Cerebellar cortex (tissue), 1 donor: ENCODE measurements at regions not wholly inside any gene's neighbourhood (a gene's known extent, or its start where the extent isn't known, plus 50 kb on each side); places are given as distances from the start of the nearest gene placed in this dataset.

ENCODE experiments used
- DNase-seq: peaks from one replicate; pipeline ENCODE4 v3.0.0-alpha.2; 2015; ENCODE audit warnings: low spot score

DNA sequence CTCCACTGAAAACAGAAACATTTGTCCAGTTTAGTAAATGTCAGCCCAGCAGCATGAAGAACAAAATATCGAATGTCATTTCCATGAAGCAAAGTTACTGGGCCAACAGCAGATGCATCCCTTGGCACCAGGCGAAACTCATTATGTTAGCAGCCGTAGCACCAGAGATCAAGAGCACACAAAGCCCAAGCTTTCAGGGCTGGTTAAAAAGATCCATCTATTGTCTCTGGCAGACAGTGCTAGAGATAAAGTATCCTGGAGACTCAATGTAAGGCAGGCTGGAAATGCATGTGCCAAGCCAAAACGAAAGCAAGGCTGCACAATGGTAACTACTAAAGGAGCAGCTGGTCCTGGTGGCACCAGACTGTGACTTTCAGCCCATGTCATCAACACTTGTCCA lies 120.3 kb upstream of the PLEKHG7 start:
- DNase-seq: peak; percentile 90

DNA sequence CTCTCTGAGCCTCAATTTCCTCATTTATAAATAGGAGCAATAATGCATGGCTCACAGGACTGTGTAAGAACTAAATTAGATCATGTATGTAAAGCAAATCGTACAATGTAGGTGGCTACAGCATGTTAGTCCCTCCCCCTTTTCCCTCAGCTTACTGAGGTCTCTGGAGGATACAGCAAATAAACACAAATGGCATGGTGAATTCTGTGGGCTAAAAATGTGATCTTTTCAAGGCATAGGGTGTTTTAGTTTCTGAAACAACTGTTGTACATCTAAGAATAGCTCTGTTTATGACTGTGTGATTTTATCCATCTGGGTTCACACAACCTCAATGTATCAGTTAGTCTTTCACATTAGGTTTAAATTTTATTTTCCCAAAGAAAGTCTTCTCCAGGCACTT lies 121.2 kb upstream of the PLEKHG7 start:
- peak; percentile 22 for DNase-seq

DNA sequence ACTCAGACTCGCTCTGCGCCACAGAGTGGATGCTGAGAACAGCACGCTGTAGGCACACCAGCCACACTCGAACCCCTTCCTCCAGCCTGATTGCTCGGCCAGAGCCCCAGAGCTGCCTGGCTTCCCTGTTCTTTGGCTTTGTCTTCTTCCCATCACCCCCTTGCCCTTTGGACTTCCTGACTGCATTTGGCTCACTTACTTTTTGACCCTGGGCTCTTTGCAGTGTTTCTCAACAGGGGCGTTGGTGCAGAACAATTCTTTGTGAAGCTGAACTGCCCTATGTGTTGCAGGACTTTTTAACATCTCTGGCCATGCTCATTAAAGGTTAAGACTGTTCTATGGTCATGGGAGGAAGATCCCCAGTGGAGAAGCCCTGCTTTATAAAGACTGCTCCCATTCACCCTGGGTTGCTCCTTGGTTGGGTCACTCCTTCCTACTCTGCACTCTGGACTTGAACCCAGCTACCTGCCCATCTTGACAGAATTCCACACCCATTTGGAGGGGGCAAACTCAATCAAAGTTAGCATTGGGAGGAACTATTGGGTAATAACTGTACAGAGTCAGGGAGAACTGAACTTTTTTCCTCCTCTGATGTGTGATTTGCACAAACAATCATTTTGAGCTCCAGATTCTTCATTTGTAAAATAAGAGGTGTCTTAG lies 127.7 kb upstream of the PLEKHG7 start:
- no peak for DNase-seq

DNA sequence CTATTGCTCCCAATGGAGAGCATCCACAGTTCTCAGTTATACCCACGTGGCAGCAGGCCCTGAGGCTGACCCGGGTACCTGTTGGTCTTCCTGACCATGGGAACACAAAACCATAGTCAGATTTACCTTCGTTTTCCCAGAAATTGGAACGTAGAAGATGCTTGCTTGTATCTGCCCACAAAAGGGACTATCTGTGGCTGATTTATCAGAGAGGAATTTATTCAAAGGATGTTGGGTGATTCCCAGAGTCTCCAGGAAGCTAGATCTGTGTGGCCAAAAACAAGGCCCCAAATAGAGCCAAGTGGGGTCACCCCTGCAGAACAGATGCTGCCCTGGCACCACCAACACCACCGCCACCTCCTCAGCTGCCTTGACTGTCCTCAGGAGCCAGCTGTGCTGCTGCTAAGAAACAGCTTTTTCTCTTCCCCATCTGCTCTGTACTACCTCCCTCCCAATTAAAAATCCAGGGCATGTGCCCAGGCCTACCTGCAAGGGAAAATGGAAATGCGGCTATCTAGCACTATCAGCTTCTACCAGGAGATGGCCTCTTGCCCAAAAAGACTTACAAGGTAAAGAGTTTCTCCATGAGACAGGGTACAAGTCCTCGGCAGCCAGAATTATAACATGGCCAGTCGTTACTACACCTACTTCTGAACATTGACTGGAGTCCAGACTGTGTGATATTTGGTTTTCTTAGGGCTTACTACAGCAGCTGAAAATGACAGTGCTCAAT lies 128.6 kb upstream of the PLEKHG7 start:
- DNase-seq: no peak

DNA sequence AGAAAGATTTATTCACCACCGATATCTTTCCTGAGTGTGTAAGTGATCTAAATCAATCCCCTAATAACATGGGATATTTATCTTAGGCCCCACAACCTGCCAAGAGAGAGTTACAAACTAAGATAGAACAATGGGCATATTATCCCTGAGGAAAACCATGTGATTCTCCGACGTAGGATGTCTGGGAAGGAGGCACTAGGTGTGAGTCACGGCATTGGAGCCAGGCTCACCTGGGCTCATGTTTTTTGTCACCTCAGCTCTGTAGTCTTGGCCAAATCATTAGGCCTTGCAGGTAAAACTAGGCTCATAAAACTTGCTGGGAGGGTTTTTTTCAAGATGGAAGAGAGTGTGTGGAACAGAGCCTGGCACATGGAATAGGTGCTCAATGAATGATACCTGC lies 129.7 kb upstream of the PLEKHG7 start:
- DNase-seq: no peak

DNA sequence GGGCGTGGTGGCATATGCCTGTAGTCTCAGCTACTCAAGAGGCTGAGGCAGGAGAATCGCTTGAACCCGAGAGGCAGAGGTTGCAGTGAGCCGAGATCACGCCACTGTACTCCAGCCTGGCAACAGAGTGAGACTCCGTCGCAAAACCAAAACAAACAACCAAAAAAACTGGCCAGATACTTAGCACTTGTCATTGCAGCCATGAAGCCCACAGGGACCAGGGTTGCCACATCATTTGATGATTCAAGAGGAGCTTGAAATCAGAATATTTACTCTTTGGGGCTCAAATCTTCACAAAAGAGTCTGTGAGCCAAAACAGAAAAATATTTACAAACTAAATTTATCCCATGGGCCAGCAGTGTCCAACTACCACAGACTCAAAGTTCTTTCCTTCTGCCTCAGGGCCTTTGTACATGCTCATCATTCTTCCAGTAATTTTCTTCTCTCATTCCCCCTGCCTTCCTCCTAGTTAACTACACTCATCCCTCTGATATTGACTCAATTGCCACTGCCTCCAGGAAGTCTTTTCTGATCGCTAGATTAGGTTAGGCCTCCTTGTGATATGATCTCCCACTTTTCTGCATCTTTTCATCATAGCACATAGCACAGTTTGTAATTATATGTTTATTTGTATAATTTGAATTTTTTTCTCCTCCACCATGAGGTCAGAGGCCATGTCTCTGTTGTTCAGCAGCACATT lies 130.8 kb upstream of the PLEKHG7 start:
- no peak for DNase-seq

DNA sequence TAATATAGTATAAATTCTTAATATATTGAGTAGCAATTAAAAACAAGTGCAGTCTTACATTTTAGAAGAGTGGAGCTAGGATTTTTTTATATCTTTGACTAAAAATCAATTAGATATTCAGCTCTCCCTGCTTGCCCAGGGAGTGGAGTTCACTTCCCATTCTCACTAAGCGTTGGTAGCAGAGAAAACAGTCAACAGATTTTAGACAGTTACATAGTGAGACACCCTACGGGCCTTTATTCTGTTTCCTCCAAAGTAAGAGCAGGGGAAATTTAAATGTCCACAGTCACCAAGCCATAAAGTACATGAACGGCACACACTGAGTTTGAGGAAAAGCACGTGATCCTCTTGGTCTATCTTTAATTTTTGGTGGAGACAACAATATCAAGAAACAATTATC lies 131.6 kb upstream of the PLEKHG7 start:
- peak; percentile 57 for DNase-seq

DNA sequence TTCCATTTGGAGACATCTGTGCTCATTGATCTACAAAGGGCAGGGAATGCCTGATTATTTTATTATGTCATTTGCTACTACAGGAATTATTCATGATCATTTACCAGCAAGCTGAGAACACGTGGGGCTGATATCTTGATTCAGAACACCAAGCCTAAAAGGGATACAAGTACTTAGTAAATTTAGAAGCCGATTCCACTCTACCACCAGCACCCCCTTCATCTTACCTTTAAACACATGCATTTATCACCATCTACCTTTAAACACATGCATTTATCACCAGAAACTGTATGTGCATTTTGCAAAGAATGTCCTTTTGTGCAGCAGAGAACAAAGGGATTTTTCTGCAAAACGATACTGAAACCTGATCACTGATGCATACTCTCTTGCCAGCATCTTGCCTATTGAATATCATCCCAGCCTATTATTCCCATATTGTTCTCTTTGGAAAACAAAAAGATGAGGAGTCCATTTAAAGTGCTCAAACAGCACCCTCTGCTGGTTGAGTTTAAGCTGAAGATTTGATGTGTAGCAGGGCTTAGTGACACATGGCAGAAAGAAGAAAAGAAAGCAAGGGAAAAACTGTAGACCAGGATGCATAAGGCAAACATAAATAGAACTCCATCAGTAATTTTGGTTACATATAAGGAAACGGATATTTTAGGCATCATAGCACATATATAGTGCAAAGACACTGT lies 132.6 kb upstream of the PLEKHG7 start:
- peak; percentile 96 for DNase-seq

DNA sequence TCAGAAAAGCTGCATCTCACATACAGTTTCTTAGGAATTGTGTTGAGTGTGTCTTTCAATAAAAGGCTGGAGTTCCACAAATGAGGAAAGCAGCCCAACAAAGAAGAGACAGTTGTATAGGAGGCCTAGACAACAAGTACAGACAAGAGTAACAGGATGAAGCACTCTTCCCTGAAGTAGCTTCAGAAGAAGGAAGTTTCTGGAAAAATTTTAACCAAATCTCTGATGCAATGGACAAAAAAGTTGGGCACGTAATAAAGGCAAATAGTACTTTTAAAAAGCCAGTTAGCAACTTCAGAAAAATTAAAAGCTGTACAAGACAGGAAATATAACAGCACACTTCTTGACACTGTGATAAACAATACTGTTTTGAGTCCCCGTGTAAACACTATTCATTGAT lies 134.1 kb upstream of the PLEKHG7 start:
- no peak for DNase-seq

DNA sequence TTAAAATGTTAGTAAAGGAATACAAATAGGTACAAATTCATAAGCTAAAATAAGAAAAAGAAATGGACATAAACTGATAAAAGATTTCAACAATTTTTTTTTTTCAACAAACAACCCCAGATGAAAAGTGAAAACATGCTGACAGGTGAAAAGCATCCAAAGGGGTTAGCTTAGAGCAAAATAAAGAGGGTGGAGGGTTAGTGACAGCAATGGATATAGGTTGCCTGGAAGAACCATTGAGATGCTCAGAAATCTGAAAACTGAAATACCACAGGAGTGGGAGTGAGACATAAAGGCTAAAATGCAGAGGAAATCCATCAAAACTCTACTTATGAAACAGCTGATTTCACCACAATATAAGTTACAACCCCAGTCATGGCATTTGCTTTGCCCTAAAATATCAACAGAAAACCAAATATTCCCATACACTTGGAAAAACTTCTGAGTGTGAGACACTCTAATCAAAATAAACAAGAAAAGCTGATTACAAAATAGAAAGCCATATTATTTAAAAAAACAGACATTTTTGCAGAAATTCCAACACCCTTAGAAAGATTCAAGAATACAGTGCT lies 136.3 kb upstream of the PLEKHG7 start:
- DNase-seq: no peak

DNA sequence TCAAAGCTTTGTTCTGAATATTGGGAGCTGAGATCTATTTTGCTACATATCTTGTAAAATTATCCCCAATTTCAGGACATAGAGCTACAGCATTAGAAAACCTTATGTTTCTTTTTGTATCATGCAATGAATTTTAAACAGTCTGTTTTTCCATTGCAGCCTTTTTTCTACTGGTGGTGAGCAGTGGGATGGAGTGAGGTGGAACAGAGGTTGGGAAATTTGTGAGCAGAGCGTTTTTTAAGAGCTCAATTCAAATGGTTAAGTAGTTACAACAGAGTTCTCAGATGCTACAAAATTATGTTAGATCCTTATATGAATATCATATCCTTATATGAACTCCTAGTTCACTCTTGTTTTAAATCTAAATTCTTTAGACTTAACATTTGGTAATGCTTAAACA lies 139.0 kb upstream of the PLEKHG7 start:
- DNase-seq: no peak

DNA sequence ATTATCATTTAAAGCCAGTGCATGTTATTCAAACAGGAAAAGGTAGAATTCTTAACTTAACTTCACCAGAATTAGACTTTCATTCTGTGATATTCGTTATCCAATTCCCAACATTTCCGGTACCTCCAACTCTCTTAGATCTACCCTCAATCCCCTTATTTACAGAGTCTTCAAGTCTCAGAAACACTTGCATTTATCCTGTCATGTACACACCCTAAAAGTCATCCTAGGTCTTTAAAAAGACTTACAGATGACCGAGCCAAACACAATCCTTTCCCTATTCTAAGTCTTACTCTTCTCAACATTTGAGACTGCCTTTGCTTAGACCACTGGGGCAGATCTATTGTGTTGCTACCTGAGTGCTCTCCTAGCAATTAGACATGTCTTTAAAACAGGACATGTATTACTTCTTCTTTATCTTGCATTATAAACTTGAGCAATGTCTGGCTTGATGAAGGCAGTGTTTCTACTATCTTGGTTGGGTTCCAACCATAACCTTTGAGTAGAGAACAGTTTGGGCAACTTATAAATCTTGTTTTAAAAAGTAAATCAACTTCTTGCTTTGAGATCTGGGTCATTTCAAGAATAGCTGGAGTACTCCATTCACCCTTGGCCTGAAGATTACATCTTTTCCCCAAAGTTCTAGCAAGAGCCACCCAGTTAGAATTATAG lies 140.6 kb upstream of the PLEKHG7 start:
- DNase-seq: no peak

DNA sequence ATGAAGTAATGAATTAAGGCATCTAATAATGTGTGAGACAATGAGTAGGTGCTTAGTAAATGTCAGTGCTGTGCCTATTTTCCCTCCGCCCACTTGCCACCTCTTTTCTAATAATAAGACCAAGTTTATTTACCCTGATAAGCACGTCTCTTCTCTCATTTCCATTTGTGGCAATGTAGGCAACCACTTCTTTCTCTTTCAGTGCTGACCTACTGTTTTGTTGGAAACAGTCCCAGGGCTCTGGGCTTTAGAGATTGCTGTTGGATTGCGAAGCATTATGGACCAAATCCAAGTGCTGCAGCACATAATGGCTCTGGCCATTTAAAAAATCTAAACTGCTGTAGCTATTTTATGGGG lies 141.3 kb upstream of the PLEKHG7 start:
- DNase-seq: peak; percentile 99

DNA sequence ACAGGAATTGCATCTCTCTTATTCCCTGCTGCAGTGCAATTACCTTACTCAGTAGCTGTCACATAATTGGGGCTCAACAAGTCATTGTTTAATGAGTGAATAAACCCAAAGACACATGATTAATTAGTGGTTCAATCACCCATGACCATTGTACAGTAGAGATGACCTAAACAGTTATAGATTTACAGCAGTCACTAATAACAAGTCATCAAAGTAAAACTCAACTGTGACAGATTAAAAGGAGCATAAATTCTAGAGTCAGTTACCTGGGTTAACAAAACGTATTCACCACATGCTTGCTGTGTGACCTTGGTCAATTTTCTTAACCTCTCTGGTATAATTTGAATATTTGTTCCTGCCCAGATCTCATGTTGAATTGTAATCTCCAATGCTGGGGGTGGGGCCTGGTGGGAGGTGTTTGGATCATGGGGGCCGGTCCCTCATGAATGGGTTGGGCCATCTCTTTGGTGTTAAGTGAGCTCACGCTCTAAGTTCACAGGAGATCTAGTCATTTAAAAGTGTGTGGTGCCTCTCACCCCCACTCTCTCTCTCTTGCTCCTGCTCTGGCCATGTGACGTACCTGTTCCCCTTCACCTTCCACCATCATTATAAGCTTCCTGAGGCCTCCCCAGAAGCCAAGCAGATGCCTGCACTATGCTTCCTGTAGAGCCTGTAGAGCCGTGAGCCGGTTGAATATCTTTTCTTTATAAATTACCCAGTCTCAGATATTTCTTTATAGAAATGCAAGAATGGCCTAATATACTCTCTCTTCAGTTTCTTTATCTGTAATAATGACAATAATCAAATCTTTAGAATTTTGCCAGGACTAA lies 141.9 kb upstream of the PLEKHG7 start:
- no peak for DNase-seq

DNA sequence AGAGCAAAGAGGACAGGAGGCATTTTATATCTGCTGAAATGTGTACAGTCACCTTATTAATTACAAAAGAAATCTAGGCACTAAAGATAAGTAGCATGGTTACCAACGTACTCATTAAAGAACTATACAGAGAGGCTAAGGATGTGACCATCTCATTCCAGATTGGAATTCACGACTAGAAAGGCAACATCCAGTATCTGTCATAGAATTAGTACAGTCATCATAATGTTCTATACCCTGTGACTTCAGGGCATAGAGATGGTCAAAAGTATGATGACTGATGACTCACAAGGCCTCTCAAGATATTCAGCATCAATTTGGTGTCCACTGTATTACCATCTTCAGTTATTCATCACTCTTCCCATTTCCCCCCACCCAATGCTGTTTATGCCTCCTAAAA lies 144.0 kb upstream of the PLEKHG7 start:
- no peak for DNase-seq

DNA sequence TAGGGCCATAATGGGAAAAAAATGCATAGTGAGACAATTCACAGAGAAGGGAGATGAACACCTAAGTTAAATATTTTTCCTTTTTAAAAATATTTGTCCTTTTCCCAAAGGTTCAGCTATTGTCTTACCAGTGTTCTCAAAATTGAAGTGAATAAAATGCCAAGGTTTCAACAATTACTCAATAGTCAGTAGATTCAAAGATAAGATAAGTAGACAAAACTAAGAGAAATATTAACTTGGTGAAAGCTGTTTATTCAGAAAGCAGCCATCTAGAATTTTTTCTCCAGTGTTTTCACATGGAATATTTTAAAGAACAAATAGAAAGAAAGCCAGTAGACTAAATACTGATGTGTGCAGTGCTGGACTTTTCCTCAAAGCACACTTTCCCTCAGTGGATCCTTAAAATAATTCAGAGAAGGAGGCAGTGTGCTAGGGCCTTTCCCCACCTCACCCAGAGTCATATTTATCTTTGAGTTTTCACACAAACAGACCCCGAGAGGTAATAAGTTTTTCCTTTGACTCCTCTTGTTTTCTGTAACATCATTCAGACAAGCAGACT lies 144.5 kb upstream of the PLEKHG7 start:
- no peak for DNase-seq

DNA sequence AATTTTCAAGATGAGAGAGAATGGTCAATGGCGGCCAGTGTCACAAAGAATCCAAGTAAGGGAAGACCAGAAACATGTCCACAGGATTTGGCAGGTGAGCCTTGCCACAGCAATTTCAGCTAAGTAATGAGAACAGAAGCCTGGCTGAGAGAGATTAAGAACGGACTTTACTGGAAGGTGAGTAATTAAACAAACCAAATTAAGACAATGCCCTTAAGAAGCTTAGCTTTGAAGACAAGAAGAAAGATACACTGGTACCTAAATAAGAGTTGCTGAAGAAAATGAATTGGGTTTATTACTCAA lies 145.4 kb upstream of the PLEKHG7 start:
- DNase-seq: no peak

DNA sequence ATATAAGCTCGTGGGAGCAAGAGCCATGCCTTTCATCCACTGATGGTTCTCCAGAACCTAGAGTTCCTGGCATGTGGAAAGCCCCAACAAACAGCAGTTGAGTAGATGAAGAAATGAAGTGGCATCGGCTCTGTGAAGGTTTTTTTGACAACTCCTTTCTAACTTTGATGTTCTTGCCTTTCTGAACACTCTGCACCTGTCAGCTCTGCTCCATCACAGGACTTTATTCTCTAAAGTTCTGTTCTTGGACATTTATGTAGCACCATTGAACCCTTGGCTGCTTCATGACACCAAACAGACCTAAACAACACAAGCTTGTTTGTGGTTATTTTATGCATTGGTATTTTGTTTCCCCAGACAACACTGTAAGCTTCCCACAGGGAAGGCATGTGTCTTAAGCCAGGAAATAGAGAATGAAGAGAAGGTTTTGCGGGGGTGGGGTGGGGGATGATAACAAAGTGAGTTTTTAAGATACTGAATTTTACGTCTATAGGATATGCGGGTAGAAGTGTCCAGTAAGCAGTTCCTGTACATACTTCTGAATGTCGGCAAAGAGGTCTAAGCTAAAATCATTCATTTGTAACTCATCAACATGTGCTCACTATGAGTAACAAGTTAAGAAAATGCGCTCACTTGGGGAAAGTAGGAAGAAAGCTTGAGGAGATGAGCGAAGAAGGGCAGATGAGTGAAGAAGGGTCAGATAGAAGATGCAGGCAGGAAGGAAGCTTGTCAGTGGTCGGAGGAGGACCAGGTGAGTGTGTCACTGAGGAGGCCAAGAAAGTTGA lies 146.0 kb upstream of the PLEKHG7 start:
- no peak for DNase-seq

DNA sequence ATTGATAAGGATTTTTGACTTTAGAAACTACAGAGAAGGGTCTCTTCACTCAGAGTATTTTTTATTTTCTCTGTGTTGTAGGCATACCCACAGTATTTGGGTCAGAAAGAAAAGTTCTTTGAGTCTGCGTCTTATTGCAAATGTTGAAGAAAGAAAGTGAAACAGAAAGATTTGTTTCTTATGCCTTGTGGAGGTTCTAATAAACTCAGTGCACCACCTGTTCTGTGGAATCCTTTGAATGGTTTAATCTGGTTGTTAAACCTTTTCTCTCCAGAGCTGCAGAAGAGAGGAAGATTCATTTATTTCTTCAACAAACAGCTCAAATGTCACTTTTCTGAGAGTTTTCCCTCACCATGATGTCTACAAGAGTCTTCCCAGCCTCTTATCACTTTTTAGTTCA lies 146.6 kb upstream of the PLEKHG7 start:
- no peak for DNase-seq
